ENCODE measurements at regions not wholly inside any gene's neighbourhood (a gene's known extent, or its start where the extent isn't known, plus 50 kb on each side); places are given as distances from the start of the nearest gene placed in this dataset.

DNA sequence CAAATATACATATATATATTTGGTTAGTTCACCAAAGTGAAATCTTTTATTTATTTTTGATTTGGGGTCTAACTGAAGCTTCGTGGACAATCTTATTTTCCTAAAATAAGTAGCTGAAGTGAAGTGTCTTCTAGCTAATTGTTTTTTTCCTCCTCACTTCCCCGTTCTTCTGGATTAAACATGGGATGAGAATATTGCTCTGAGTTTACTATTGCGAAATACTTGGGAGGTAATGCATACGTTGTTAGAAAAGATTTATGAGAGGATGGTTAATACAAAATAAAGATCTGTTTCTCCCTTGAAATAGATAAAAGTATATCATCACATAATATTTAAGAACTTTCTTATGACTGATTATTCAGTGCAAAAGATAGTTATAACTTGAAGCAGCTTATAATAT, 228.3 kb upstream of the TPK1 start:
- TF ChIP-seq MAX (IDR thresholded peaks at IDR 0.05; ENCODE audit: low read depth, low read length) (no peak), POLR2A (IDR thresholded peaks at IDR 0.05; ENCODE audit: extremely low read depth, insufficient read length) (no peak), MYC (IDR thresholded peaks at IDR 0.05; ENCODE audit: low read depth, low read length) (no peak)
- TF ChIP-seq, protein P1, sequence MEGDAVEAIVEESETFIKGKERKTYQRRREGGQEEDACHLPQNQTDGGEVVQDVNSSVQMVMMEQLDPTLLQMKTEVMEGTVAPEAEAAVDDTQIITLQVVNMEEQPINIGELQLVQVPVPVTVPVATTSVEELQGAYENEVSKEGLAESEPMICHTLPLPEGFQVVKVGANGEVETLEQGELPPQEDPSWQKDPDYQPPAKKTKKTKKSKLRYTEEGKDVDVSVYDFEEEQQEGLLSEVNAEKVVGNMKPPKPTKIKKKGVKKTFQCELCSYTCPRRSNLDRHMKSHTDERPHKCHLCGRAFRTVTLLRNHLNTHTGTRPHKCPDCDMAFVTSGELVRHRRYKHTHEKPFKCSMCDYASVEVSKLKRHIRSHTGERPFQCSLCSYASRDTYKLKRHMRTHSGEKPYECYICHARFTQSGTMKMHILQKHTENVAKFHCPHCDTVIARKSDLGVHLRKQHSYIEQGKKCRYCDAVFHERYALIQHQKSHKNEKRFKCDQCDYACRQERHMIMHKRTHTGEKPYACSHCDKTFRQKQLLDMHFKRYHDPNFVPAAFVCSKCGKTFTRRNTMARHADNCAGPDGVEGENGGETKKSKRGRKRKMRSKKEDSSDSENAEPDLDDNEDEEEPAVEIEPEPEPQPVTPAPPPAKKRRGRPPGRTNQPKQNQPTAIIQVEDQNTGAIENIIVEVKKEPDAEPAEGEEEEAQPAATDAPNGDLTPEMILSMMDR (IDR thresholded peaks at IDR 0.05; ENCODE audit: low read depth, low read length), result no peak
- DNase-seq (ENCODE audit: low read depth), result no peak

DNA sequence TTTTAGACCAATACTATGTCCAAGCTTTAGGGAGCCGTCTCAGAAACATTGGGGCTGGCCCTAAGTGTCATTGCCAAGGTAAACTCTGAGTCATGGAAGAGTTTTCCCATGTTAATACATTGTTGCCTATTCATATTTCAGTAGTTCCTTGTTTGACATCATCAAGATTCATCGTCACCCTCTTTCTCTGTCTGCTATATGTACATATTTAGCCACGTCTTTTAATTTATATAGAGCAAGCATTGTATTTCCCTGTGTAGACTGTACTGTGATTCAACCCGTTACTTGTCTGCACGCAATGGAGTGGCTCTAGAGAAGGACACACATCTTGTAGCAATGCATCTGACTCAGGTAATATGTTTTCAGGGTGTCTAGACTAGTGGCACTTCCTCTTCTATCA, 217.9 kb upstream of the TPK1 start:
- no peak overlapping the region for H3K4me3 ChIP-seq (ENCODE audit: low read depth, low read length)
- DNase-seq (ENCODE audit: low read depth), result no peak
- no peak for TF ChIP-seq MAX (IDR thresholded peaks at IDR 0.05; ENCODE audit: low read depth, low read length)
- no peak for TF ChIP-seq MYC (IDR thresholded peaks at IDR 0.05; ENCODE audit: low read depth, low read length)
- TF ChIP-seq, protein P1 (IDR thresholded peaks at IDR 0.05; ENCODE audit: low read depth, low read length), result no peak
- no peak for TF ChIP-seq POLR2A (IDR thresholded peaks at IDR 0.05; ENCODE audit: extremely low read depth, insufficient read length)

More for the DNA sequence above, 228.3 kb upstream of the TPK1 start:
- no peak overlapping the region for H3K4me3 ChIP-seq (ENCODE audit: low read depth, low read length)

GRCh38 chr7:145050415-145050814, 214.6 kb upstream of the TPK1 start:
- no peak overlapping the region for H3K4me3 ChIP-seq (ENCODE audit: low read depth, low read length)
- TF ChIP-seq MAX (IDR thresholded peaks at IDR 0.05; ENCODE audit: low read depth, low read length) (no peak), MYC (IDR thresholded peaks at IDR 0.05; ENCODE audit: low read depth, low read length) (no peak), POLR2A (IDR thresholded peaks at IDR 0.05; ENCODE audit: extremely low read depth, insufficient read length) (no peak)
- DNase-seq (ENCODE audit: low read depth), result no peak

- no peak overlapping the region for H3K4me3 ChIP-seq (ENCODE audit: low read depth, low read length)
- TF ChIP-seq POLR2A (IDR thresholded peaks at IDR 0.05; ENCODE audit: extremely low read depth, insufficient read length) (no peak), MYC (IDR thresholded peaks at IDR 0.05; ENCODE audit: low read depth, low read length) (no peak), MAX (IDR thresholded peaks at IDR 0.05; ENCODE audit: low read depth, low read length) (no peak)
- TF ChIP-seq, protein P1 (IDR thresholded peaks at IDR 0.05; ENCODE audit: low read depth, low read length), result peak; percentile 74
- peak; percentile 72 for DNase-seq (ENCODE audit: low read depth)
These were observed 201.0 kb upstream of the TPK1 start for GRCh38 chr7:145036604-145037405.

DNA sequence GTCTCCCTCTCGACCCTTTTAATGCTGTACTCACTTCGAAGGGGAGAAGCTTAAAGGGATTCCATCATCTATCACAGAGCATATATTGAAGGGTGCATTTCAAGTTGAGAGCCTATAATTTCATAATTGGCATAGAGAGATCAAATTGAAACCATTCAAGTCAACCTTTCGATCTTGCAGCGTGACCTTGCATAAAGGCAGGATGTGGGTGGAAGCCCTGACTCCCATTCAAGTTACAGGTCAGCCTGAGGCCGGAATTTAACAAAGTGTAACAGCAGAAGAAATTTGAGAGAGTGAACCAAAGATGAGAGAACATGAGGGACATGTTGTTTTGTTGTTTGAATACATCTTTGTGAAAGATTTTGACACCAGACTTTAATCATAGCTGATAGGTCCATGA, 195.3 kb upstream of the TPK1 start:
- DNase-seq (ENCODE audit: low read depth), result no peak
- H3K4me3 ChIP-seq (ENCODE audit: low read depth, low read length), result no peak overlapping the region
- TF ChIP-seq, protein P1 (IDR thresholded peaks at IDR 0.05; ENCODE audit: low read depth, low read length), result no peak
- TF ChIP-seq POLR2A (IDR thresholded peaks at IDR 0.05; ENCODE audit: extremely low read depth, insufficient read length), result no peak
- no peak for TF ChIP-seq MAX (IDR thresholded peaks at IDR 0.05; ENCODE audit: low read depth, low read length)
- TF ChIP-seq MYC (IDR thresholded peaks at IDR 0.05; ENCODE audit: low read depth, low read length), result no peak

DNA sequence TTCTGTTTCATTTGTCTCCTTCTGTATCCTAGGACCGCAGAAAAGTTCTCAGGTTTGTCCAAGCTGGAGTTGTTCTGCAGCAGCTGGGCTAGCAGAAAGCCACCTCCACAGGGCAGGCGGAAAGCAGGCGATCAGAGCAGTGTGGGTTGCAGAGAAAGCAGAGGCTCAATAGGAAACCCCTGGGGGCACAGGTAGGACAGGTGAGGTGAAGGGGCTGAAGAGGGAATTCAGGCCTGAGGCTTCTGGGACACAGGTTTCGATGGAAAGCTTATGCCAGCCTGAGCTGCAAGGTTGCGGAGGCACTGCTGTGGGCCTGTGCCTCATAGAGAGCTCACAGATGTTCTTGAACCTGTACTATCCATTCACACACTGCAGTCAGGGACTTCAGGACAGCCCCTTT, 194.9 kb upstream of the TPK1 start:
- no peak for DNase-seq (ENCODE audit: low read depth)
- TF ChIP-seq, protein P1 (IDR thresholded peaks at IDR 0.05; ENCODE audit: low read depth, low read length), result no peak
- TF ChIP-seq MAX (IDR thresholded peaks at IDR 0.05; ENCODE audit: low read depth, low read length) (no peak), POLR2A (IDR thresholded peaks at IDR 0.05; ENCODE audit: extremely low read depth, insufficient read length) (no peak), MYC (IDR thresholded peaks at IDR 0.05; ENCODE audit: low read depth, low read length) (no peak)
- no peak overlapping the region for H3K4me3 ChIP-seq (ENCODE audit: low read depth, low read length)

Data from NB4 (cell line).